GM21723 (cell line): ENCODE measurements at regions not wholly inside any gene's neighbourhood (a gene's known extent, or its start where the extent isn't known, plus 50 kb on each side); places are given as distances from the start of the nearest gene placed in this dataset.

Experiments used
- ATAC-seq: cut with Tn5 transposase; IDR thresholded peaks from one replicate; pipeline ENCODE4 v1.9.1; 2021; ENCODE audit warnings: mild to moderate bottlenecking, moderate library complexity; ENCODE audit not compliant: unreplicated experiment

DNA sequence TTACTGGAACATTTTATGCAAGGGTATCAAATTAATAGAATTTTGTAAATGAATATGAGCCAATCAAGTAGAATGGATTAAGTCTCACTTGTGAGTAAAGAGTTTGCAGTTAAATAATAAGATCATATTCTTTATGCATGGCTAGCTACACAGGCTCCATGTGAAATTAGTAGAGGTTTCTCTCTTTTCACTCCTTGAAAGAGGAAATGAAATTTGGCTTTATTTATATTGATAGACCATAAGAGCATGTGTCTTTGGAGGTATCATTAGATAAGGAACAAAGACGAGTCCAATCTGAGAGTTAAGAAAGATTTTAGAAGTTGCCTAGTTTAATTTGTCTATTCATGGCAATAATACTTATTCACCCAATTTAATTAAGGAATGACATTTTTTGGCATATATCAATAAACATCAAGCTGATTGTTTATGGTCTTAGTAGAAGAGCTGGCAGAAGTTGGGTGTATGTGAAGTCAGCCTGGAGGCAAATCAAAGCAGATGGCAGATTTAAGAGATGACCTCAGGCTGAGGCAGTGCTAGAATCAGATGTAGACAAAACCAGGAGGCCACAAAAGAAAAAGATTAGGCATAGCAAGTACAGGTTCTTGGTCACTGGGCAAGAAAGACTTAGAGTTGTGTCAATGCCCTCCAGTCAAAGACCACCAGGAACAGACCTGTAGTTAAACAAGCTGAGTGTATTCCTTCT is 406.5 kb upstream of the ARHGEF26 start:
- ATAC-seq, result peak; percentile 60

DNA sequence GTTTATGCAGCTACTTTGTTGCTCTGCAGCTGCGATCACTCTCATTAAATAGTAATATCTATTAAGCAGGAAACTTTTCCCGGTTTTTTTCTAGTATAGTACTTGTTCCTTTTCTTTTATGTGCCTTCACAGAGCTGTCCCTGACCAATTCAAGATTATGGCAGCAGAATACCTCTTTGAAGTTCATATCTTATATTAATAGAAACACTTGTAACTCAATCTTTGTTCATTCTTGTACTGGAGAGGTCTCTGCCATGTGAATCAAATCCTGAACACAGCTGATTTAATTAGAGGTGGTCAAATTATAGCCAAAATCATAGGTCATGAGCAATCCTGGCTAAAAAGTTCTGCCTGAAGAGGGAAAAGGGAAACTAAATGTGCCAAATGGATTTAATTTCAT is 399.0 kb upstream of the ARHGEF26 start:
- ATAC-seq, result no peak

DNA sequence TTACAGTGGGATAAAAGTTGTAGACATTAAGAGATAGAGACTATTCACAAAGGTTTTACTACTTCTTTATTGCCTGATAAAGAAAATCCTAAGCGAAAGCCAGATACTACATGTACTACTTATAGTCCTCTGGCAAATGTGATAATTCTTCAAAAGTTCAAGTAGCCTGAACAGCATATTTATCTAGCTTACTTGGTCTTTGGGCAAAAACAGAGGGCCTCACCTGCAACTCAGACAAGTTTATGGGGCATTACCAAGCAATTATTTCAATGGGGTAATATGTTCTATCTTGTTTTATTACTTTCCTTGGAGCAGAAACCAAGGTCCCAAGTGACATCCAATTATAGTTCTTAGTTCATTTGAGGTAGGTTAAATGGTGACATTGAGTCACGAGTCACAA is 390.1 kb upstream of the ARHGEF26 start:
- ATAC-seq, result no peak

GRCh38 chr3:153734777-153735551 is 386.2 kb upstream of the ARHGEF26 start:
- ATAC-seq, result no peak

GRCh38 chr3:153740109-153740508 is 381.1 kb upstream of the ARHGEF26 start:
- ATAC-seq, result no peak

- ATAC-seq, result no peak
Observed at GRCh38 chr3:153744889-153745288, 376.3 kb upstream of the ARHGEF26 start.

- no peak for ATAC-seq
Observed at GRCh38 chr3:153746211-153746610, 375.0 kb upstream of the ARHGEF26 start.

GRCh38 chr3:153749070-153749610 is 372.1 kb upstream of the ARHGEF26 start:
- ATAC-seq, result no peak

- no peak for ATAC-seq
Observed at GRCh38 chr3:153752405-153753027, 368.7 kb upstream of the ARHGEF26 start.

DNA sequence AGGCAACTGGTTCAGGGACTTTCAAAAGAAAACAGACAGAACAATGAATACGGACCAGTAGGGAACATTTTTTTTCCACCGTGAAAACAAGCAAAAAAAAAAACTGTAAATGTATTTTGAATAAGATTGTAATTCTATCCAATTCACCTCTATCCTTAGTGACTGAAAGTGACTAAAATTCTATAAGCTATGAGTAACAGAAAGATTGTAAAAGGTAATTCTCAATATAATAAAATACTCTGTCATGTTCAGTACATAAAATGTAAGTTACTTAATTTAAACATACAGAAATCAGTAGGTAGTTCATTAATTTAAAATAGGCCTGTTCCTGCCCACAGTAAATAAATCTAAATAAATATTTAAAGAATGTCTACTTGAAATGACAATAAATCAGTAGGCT is 368.2 kb upstream of the ARHGEF26 start:
- no peak for ATAC-seq

GRCh38 chr3:153756816-153757215 is 364.4 kb upstream of the ARHGEF26 start:
- ATAC-seq, result no peak

- no peak for ATAC-seq
Observed at GRCh38 chr3:153757839-153758238, 363.4 kb upstream of the ARHGEF26 start.

DNA sequence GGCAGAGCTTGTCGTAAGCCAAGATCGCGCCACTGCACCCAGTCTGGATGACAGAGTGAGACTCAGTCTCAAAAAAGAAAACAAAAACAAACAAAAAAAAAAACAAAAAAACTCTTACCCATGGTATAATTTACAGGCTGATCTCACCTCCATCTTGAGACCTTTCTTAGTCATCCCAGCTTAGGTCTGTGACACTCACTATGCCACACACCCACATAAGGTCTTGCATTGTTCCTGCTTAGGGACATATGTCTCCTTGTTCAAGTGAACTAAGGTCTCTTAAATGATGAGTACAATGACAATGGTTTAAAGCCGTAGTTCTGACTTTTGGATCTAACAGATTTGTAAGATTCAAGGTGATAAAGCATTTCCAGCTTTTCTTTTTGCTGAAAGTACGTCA is 360.2 kb upstream of the ARHGEF26 start:
- ATAC-seq, result no peak

DNA sequence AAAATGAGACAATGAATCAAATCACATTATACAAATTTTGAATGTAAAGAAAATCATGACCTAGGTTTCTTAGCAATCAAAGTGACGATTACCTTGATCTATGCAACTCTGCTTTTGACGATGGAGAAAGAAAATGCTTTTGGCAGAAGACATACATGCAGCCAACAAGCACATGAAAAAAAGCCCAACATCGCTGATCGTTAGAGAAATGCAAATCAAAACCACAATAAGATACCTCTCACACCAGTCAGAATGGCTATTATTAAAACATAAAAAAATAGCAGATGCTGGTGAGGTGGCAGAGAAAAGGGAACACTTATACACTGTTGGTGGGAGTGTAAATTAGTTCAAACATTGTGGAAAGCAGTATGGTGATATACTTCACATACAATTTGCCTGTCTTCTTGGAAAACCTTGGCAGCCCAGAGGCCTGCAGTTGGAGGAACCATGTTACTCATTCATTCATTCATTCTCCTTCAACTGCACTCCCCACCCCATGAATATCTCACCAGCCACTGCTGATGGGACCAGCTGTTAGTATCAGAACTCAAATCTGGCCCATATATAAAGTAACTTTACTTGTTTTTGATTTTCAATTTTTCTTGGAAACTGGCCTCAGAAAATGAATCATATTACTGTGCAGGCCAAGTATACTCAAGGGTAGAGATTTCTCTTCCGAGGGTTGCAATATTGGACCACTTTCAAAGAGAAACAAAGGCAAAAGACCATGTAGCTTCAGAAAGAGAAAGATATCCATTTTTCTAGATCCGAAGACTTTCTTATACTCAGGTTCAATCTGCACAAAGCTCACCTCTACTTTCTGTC is 358.6 kb upstream of the ARHGEF26 start:
- ATAC-seq, result no peak

GRCh38 chr3:153767601-153768560 is 353.3 kb upstream of the ARHGEF26 start:
- ATAC-seq, result peak; percentile 10

DNA sequence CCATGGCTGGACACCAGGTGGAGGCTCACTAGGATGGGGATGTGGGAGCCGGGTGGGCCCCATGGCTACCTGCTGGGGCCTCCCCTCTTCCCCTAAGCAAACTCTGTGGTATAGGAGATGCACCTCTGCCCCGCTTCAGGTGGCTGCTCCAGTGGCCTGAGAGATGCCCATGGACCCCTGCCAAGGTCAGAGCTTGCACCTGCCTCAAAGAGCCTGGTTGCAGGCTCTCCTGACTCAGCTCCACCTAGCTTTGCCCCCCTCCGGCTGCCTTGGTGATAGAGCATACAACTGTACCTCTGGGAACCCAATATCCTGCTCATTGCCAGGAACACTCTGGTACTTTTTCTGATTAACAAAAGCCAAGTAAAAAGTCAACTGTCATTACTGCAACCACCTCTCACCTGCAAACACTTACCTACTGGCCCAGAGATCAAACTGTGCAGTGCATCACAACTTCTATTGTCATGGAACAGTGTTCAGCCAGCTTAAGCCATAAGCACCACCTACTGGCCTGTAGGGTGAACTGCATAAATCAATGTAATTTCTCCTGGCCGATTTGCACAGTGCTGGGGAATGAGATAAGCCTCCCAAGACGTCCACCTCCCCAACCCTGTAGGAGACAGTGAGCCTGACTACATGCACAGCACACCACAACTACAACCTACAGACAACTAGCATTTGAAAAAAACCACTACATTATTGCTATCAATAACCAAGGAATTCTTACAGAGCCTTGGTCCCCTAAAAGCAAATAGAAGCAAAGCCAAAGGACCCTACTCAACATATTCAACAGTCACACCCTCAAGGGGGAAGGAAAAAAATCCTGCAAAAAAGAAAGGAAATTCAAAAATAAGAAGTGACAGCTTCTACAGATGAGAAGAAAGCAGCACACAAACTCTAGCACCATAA is 352.4 kb upstream of the ARHGEF26 start:
- ATAC-seq, result peak; percentile 97

DNA sequence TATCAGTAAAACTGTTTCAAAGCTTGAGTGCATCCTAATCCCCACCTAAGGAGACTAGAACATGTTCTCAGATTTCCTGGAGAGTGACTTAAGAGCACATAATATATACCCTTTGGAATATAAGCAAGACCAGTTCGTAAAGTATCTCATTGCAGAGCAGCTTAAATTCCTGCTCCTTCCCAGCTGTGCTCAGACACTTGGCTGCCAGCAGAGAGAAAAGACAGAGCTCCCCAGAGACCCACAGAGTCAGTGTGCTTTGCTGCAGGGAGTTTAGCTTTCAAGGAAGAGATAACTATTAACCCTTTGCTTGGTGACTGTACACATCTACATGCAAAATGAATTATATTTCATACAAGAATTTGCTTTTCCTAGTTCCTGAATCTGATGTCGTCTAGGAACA is 338.1 kb upstream of the ARHGEF26 start:
- no peak for ATAC-seq

DNA sequence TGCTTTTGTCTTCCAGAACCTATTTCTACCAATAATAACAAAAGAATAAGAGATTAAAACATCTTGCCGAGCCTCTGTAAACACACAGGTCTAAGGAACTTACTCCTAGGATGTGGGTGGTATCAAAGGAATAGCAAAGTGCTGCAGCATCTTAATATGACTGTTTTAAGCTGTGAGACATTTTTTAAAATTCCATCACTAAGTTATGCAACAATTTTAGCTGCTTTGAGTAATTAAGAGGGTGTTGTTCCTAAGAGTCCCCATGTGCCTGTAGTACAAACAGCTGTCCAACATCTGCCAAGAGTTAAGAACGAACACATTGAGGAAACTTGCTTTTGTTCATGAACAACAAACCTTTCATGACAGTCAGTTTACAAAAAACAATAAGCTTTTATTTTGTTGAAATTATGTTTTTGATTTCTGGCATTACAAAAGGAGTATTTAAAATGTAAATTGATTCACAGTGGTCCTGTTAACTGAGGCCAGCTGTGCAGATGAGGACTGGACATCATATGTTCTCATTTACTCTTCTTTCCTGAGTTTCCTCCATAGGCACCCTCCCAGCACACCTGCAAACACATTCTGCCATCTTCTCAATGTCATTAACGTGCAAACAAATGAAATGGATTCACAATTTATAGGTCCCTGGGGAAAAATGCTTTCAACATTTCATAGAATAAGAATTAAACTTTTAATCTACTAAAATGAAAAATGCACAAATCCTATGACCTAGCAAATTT is 337.3 kb upstream of the ARHGEF26 start:
- no peak for ATAC-seq
